GM19240 (cell line): ENCODE measurements at regions not wholly inside any gene's neighbourhood (a gene's known extent, or its start where the extent isn't known, plus 50 kb on each side); places are given as distances from the start of the nearest gene placed in this dataset.
"Not testable (repeated sequence)": the region's sequence is repeated elsewhere in the genome, so short reads cannot be mapped to it uniquely, and the experiment has no call there.

ENCODE experiments used
- DNase-seq: peaks from one replicate; pipeline ENCODE4 v3.0.0; 2011; ENCODE audit warnings: low spot score; ENCODE audit not compliant: insufficient read length

DNA sequence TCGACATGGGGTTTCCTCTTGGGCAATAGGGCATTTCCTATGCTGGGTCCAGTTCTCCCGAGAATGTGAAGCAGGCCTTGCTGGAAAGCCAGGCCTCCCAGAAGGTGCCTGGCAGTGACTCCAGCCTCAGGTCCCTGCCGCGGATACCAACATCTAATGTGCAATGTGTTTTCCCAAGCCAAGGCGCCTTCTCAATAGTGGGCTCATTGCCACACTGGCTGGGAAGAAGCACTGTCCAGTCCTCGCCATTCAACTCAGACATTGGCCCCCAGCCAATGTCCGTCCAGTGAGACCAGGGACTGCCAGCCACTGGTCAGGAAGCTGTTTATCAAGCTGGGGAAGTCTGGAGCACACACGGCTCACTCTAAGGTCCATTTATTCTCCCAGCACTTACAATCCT, 317.9 kb downstream of the ANAPC1 start:
- not testable (repeated sequence) for DNase-seq

DNA sequence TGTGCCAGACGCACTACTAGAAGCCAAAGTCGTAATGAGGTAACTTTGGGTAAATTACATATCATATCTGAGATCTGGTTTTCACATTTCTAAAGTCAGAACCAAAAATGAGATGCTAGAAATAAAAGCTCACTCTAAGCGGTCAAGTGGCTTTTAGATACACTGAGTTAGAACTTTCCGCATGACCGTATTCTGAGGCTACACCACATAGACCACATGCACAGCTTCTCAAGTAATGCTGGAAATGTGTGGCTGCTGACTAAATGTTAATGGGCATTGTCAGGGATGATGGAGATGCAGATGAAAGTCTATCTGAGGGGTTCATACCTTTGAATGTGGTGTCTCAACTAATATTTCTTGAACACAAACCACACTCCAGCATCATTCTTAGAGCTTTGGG, 316.8 kb downstream of the ANAPC1 start:
- not testable (repeated sequence) for DNase-seq

DNA sequence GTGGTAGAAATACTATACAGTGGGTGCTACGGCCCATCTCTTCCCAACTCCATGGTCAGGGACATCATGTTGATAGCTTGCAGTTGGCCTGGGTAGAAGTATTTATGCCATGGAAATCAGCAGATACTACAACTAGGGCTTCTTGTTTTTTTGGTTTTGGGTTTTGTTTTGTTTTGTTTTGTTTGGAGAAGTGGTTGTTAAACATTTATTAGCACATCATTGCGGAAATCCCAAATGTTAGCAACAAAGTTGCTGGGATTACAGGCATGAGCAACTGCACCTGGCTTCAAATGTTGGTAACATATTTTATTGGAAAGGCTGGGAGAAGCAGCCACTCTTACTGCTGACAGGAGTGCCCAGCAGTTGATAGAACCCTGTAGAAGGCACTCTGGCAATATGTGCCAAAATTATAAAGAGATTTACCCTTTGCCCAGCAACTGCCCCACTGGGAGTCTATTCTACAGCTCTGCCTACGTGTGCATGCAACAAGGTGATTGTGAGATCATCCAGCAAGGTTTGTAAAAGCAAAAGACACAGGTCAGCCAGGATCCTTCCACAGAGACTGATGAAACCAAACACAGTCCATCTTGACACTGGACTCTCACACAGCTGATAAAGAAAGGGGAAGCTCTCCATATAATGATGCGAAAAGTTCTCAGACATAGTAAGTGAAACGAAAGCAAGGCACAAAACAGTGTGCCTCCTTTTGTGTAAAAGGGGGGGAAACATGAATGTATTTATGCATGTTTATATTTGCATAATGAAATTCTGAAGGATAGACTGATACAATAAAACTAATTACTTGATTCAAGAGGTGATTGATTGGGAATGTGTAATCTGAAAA, 314.4 kb downstream of the ANAPC1 start:
- DNase-seq = not testable (repeated sequence)

DNA sequence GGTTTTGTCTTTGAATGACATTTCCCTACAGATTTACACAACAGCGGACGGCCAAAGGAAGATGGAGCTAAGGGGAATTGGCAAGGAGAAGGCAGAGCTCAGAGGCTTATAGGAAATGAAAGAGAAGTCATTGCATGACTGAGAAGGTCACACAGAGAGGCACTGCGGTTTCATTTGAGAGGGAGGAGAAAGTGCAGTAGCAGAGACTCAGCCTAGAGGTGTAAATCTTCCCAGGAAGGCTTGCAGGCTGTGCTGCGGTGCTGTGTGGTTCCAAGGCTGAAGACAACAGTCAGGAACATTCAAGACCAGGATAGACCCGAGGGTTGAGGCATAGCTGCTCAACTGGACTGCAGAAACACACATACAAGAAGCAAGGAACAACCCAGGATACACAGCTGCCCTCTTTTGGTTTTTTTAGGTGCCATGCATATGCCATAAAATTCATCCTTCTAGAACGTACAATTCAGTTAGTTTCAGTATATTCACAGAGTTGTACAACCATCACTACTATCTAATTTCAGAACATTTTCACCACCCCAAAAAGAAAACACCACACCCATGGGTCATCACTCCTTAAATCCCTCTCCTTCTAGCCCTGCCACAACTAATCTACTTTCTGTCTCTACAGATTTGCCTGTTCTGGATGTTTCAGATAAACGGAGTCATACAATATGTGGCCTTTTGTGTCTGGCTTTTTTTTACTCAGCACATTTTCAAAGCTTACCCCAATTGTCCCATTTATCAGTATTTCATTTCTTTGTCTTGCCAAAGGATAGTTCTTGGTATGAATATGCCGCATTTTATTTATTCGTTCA, 313.5 kb downstream of the ANAPC1 start:
- DNase-seq = not testable (repeated sequence)

DNA sequence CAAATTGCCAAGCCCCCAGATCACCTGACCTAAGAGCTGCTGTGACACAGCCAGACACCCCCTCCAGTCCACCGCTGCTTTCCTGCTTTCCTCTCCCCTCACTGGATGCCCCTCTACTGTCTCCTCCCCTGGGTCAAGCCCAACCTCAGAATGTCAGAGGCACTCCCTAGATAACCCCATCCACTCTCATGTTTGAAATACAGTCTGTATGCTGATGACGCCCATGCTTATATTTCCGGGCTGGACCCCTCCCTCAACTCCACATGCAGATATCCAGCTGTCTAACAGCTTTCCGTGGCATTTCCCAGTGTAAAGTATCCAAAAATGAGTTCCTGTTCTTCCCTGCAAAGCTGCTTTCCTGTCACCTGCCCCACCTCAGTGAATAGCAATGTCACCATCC, 309.2 kb downstream of the ANAPC1 start:
- DNase-seq = not testable (repeated sequence)

DNA sequence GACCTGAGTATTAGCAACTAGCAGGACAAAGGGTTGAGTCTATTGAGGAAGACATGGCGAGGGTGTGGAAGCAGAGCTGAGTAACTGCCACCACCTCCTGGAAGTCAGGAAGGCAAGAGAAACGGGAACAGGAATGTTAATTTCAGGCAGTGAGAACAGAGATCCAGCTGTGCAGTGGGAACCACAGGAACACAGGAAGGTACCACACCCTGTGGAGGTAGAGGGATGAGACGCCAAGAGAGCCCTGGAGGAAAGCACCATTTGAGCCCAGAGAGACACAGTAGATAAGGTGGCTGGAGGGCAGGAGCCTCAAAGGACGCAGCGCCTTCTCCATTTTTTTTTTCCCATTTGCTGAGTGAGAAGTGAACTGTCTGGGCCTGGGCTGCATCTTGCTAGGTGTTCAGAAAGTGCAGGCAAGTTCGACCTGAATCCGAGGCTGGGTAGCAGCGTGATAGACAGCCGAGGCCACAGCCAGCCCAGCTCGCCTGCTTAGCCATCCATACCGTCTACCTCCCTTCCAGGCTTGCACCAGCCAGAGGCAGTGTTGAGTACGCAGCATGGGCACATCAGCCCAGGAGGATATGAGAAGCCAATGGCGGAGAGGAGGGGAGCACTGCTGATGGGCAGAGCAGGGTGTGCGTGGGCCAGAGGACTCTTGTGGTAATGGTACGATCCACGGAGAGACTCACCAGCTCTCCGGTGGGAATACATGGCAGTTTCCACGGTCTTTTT, 306.7 kb downstream of the ANAPC1 start:
- not testable (repeated sequence) for DNase-seq

DNA sequence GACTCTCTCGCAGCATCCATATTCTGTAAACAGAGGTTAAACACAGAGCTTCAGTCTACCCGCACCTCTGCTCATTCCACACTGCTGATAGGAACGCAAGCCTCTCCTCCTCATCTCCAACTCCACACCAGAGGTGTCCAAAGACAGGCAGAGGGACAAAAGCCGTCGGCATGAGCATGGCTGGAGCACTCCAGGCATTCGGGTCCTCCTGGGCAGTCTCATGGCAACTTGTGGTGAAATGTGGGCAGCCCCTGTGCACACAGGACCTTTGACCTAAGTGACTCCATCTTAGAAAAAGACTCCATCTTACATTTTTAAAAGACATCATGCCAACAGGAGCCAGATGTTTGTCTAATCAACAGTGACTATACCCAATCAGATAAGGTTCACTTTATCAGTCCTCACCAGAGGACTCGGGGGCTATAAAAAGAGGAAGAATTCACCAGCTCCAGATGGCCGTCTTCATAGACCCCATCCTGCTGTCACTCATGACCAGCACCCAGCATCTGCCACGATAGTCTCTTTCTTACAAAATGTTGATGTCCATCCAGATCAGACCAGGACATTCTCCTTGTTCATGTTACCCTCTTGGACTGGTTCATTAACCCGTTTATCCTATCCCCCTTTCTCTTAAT, 304.4 kb downstream of the ANAPC1 start:
- DNase-seq = not testable (repeated sequence)

DNA sequence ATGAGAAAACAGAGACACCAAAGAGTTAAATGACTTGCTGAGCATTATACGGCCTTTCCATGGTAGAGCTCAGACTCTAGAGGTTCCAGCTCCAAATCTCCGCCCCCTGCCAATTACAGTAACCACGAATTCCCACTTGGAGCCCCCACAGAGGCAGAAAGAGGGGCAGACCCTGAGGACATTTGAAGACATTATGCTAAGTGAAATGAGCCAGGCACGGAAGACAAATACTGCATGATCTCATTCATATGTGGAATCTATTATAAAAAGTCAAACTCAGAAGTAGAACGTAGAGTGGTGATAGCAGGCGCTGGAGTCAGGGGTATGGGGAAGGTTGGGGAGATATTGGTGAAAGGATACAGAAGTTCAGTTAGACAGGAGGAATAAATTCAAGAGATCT, 303.4 kb downstream of the ANAPC1 start:
- not testable (repeated sequence) for DNase-seq

DNA sequence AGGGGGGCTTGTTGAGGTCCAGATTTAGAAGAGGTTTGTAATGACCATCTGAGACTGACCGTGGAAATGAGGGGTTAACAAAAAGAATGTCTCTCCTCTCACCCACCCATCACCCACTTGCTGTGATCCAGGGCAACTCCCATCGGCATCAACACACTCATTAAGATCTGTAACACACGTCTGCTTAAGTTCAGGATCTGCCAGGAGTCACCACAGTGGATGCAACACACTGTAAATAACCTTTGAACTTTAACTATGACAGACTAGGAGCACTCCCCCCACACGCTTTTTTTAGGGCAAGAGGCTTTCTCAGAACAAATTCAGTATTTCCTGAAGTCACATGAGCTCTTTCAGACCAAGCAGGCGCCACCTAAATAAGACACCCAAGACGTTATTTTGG, 301.9 kb downstream of the ANAPC1 start:
- not testable (repeated sequence) for DNase-seq

DNA sequence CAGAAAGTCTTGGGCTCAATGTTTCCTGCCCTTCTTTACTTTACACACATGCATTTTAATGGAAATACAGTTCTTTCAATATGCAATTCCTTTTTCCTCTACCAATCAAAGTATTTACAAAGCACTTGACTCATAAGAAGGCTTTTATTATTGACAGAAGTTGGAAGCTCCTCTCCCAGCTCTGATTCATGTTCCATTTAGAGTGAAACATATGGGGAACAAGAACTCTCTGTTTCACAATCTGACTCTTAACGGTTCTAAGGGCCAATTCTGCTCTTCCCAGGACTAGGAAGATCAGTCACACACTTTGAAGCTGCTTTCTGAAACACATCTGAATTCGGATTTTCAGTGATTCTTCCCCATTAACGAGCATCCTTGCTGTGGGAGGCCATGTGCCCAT, 300.5 kb downstream of the ANAPC1 start:
- DNase-seq = not testable (repeated sequence)

DNA sequence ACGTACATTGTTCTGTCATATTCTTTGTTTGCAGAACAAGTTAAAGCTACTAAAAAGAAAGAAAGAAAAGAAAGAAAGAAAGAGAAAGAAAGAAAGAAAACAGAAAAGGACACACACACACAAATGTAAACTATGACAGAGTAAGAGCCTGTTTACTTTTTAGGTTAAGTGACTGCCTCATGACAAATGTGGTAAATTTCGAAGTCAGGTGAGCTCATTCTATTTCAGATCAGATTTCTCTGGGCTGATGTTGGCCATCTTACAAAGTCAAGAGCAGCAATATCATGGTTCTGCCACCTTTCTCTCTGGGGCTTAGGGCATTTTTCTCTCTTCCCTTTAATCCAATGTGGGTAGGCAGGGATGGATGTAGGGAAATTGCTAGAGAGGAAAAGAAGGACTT, 299.5 kb downstream of the ANAPC1 start:
- DNase-seq = not testable (repeated sequence)

DNA sequence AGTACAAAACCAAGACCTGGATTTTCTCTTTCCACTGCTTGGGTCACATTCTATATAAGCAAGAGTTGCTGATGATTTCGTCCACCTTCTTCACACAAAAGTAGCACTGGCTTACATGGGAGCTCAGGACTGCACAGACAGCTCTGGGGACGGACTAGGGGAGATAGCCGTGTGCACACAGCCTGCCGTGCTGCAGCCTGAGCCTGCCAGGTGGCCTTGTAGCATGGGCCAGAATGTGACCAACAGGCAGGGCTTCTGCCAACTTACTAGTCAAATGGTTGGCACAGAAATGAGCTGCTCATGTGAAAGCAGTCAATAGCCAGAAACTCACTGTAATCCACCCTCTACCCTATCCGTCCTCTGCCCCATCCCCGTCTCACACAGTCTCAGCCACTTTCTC, 299.0 kb downstream of the ANAPC1 start:
- not testable (repeated sequence) for DNase-seq

DNA sequence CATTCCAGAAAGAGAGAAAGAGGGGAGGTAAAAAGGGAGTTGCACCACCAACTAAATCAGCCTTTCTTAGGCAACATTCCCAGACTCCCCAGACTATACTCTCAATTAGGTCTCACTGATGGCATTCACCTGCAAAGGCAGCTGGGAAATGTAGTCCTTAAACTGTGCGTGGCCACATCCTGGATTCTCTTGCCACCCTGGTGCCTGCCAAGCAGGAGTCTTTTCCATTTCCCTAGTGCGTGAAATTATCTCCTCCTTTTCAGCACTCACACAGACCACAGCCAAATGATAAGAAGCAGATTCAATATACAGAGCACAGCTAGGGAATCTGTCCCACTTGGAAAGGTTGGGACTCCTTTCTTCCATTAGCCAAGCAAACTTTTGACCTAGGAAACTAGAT, 298.0 kb downstream of the ANAPC1 start:
- DNase-seq = not testable (repeated sequence)

DNA sequence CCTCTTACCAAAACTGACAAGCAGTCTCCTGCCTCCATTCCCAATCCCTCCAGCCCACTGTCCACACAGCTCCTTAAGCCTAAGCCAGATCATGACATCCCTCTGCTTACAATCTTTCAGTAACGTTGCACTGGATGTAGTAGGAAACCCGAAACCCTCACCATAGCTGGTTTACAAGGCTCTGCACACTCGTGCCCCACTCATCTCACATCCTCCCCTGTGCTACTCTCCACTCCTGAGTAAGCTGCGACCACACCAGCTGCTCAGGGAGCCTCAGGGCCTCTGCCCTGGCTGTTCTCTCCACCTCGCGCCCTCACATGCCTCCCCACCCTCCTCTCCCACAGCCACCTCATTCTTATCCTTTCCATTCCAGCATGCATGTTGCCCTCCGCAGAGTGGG, 288.9 kb downstream of the ANAPC1 start:
- not testable (repeated sequence) for DNase-seq

DNA sequence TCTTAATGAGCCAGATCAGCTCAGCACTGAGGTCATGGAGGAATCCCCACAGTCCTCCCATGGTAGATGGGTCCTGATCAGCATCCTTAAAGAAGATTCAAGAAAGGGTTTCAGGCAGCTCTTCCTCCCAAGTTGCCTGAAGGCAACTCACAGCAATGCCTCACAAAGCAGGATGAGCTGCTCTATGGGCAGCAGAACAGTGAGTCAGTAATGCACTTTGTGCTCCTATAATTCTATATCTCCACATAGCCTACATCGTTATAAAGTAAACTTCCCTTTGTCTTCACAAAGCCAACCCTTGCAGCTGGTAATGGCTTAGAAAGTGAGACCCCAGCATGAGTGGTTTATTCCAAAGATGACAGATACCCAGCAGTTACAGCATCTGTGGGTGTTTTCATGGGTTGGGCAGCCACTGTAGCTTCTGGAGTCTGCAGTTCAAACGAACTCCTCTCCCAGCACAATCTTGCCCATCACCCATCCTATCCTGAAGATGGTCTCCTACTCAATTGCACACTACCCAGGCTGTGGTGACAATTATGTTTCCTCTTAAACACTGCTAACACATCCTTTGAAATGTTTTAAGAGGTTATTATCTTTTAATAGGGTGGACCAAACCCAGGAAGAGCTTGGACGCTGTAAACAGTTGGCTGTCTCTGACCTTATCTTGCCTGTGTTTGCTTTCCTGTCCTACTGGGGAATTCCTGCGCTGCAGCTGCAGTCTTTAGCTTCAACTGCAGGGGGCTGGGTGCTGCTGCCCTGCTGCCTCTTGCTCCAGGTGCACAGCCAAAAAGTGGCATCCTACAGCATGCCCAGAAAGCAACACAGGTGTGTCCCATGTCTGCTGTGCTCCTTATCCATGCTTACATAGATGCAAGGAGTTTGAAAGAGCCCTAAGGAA, 286.9 kb downstream of the ANAPC1 start:
- not testable (repeated sequence) for DNase-seq

DNA sequence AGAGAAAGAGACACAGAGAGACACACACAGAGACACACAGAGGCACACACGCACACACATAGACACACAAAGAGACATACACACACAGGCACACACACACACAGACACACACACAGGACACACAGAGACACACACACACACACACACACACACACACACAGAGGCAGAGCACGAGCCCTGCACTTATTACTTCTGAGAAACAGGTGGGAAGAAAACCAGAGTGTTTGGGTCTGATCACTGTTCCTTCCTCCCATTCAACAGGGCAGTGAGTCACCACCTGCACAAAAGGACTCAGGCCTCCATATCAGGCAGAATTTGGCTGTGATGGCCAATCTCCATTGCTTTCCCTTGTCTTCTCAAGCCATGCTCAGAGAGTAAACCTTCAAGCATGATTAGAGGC, 285.0 kb downstream of the ANAPC1 start:
- DNase-seq = not testable (repeated sequence)

DNA sequence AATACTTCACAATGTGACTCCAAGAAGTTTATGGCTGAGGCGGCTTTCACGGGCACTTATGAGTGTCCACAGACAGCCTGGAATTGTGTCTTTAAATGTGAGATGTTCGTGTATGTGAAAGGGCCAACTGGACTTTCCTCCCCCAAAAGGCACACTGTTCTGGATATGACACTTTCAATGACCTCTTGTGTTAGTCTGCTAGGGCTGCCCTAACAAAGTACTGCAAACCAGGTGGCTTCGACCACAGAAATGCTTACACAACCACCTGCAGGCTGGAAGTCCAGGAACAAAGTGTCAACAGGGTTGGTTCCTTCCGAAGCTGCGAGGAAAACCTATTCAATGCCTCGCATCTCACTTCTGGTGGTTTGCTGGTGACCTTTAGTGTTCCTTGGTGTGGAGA, 281.7 kb downstream of the ANAPC1 start:
- not testable (repeated sequence) for DNase-seq

DNA sequence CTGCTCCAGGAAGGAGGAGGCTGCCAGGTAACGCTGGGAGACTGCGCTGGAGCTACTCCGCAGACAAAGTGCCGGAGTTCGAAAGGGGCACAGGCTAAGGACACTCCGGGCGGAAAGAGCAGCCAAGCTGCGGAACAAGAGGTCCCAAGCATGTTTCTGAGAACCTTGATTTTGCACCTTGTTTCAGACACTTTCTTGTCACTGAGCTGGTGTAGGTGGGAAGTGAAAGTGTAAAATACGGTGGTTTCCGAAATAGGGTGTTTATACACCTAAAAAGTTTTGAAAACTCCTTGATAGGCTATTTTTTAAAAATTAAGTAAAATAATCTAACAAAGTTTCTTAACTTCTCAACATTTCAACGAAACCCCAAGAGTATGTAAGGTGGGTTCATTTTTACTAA, 278.2 kb downstream of the ANAPC1 start:
- DNase-seq = not testable (repeated sequence)

DNA sequence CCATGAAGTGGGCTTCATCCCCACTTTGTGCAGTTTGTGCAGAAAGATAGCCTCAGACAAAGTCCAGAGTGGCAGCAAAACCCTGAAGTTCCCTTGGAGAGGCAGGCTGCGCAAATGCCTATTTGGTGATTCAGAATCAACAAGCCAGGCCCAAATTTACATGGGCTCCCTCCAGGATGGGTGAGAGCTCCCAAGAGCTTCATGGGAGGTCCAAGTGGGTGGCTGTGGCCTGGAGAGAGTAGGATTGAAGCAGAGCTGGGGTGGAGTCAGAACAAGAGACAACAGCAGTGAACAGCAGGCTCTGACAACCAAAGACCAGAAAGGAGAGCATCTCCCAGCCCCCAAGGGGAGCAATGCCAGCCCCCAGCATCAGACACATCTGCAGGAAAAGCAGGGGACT, 277.4 kb downstream of the ANAPC1 start:
- DNase-seq = not testable (repeated sequence)
